Caco-2 (cell line): ENCODE measurements at regions not wholly inside any gene's neighbourhood (a gene's known extent, or its start where the extent isn't known, plus 50 kb on each side); places are given as distances from the start of the nearest gene placed in this dataset.

Experiments
- BruUV-seq: library from RNA; stranded (reverse); fragments of 400-500 nt; replicated peaks from 2 replicates; lab custom pipeline; 2021; lab: Mats Ljungman, UMichigan
- CTCF ChIA-PET: fragments of 300-600 bp; sonication (Branson Sonifier 250); formaldehyde crosslinking; loops from one replicate; lab custom pipeline; 2022; ENCODE audit warnings: antibody characterized with exemption; lab: Charles Lee
- POLR2A ChIA-PET: fragments of 300-600 bp; sonication (Branson Sonifier 250); formaldehyde crosslinking; loops from one replicate; lab custom pipeline; 2022; ENCODE audit warnings: antibody characterized with exemption; lab: Charles Lee
- DNase-seq, 2 experiments: peaks; one replicate each; pipeline versions ENCODE4 v3.0.0 to v3.0.0-alpha.2; 2020 to 2022
- H3K27me3 ChIP-seq: replicated peaks from 2 replicates; pipeline ENCODE4 v1.6.0; 2011; ENCODE audit warnings: low read length; ENCODE audit not compliant: control insufficient read depth, insufficient read depth
- H3K36me3 ChIP-seq: 2 replicates; pipeline ENCODE4 v1.5.1; 2011; ENCODE audit warnings: low read length; ENCODE audit not compliant: control insufficient read depth, insufficient read depth
- H3K4me1 ChIP-seq: fragments of 250-450 bp; sonication (Bioruptor Pico); 2 replicates; pipeline ENCODE4 v1.5.1; 2020; ENCODE audit warnings: mild to moderate bottlenecking
- H3K4me3 ChIP-seq: 2 replicates; pipeline ENCODE4 v1.5.1; 2011; ENCODE audit warnings: low read depth, mild to moderate bottlenecking, control low read depth, low read length
- H3K9me3 ChIP-seq: fragments of 250-450 bp; sonication (Bioruptor Pico); 2 replicates; pipeline ENCODE4 v1.5.1; 2020; ENCODE audit warnings: mild to moderate bottlenecking, moderate library complexity
- H3K27ac Mint-ChIP-seq: one replicate; pipeline ENCODE4 v1.8.0; 2022; ENCODE audit warnings: mixed read lengths; ENCODE audit not compliant: unreplicated experiment
- H3K27me3 Mint-ChIP-seq: one replicate; pipeline ENCODE4 v1.8.0; 2022; ENCODE audit warnings: mixed read lengths; ENCODE audit not compliant: insufficient read depth, unreplicated experiment
- H3K36me3 Mint-ChIP-seq: one replicate; pipeline ENCODE4 v1.8.0; 2022; ENCODE audit warnings: mild to moderate bottlenecking, mixed read lengths; ENCODE audit not compliant: insufficient read depth, unreplicated experiment
- H3K4me1 Mint-ChIP-seq: one replicate; pipeline ENCODE4 v1.8.0; 2022; ENCODE audit warnings: low read depth, mixed read lengths; ENCODE audit not compliant: unreplicated experiment
- H3K4me3 Mint-ChIP-seq: one replicate; pipeline ENCODE4 v1.8.0; 2022; ENCODE audit warnings: mild to moderate bottlenecking, moderate library complexity, mixed read lengths; ENCODE audit not compliant: unreplicated experiment
- H3K9me3 Mint-ChIP-seq: one replicate; pipeline ENCODE4 v1.8.0; 2022; ENCODE audit warnings: mixed read lengths; ENCODE audit not compliant: unreplicated experiment
- intact Hi-C: fragments of 100-400 bp; cut with micrococcal nuclease; formaldehyde crosslinking; loops from one replicate; pipeline ENCODE4 v1.10.0; 2022; ENCODE audit not compliant: unreplicated experiment
- TF ChIP-seq, protein P1 (sequence below), 2 experiments: fragments of 200-600 bp in 1 of 2; IDR thresholded peaks; 1 replicate in 1 of 2; 2 replicates in 1 of 2; pipeline versions ENCODE4 v1.5.1 to v1.8.0; 2011 to 2022; ENCODE audit warnings: antibody characterized with exemption in 1 of 2, control low read depth in 1 of 2, inconsistent platforms in 1 of 2, low read depth in 1 of 2, low read length in 1 of 2, mild to moderate bottlenecking in 1 of 2, moderate library complexity in 1 of 2; ENCODE audit not compliant: insufficient read depth in 1 of 2, severe bottlenecking in 1 of 2, unreplicated experiment in 1 of 2

DNA sequence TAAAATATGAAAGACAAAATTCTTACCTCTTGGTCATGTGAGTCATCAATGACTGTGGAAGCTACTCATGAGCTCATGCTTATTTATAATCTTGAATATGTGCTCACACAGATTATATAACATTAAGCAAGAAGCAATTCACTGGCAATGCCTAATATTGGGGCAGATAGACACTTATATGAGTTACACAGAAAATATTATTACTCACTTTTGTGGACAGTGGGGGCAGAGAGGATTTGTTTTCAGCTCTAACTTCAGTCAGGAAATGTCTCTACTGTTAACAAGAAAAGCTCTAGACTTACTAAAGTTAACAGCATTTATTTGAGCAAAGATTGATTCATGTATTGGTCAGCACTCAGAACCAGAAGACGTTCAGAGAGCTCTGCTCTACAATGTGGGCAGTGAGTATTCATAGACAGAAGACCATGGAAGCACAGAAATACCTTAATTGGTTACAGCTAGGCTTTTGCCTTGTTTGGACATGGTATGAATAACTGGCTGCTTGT lies 85.8 kb upstream of the AHI1 start:
- TF ChIP-seq, protein P1, sequence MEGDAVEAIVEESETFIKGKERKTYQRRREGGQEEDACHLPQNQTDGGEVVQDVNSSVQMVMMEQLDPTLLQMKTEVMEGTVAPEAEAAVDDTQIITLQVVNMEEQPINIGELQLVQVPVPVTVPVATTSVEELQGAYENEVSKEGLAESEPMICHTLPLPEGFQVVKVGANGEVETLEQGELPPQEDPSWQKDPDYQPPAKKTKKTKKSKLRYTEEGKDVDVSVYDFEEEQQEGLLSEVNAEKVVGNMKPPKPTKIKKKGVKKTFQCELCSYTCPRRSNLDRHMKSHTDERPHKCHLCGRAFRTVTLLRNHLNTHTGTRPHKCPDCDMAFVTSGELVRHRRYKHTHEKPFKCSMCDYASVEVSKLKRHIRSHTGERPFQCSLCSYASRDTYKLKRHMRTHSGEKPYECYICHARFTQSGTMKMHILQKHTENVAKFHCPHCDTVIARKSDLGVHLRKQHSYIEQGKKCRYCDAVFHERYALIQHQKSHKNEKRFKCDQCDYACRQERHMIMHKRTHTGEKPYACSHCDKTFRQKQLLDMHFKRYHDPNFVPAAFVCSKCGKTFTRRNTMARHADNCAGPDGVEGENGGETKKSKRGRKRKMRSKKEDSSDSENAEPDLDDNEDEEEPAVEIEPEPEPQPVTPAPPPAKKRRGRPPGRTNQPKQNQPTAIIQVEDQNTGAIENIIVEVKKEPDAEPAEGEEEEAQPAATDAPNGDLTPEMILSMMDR (IDR thresholded peaks at IDR 0.05; ENCODE audit: insufficient read depth in 1 of 2, low read depth in 1 of 2, low read length in 1 of 2, severe bottlenecking in 1 of 2, unreplicated experiment in 1 of 2): no peak
- H3K36me3 ChIP-seq: no peaks in the 10 kb centered on the region
- Mint-ChIP-seq H3K36me3 (no peaks in the 10 kb centered on the region), H3K27ac (no peak overlapping the region), H3K4me1 (no peaks in the 10 kb centered on the region), H3K9me3 (no peaks in the 10 kb centered on the region), H3K4me3 (no peak overlapping the region), H3K27me3 (peaks cover 6% of the 10 kb centered on the region)
- CTCF ChIA-PET: no interaction called here
- no peaks in the 10 kb centered on the region for H3K27me3 ChIP-seq
- H3K9me3 ChIP-seq: no peaks in the 10 kb centered on the region
- POLR2A ChIA-PET: no interaction called here
- H3K4me1 ChIP-seq: no peaks in the 10 kb centered on the region
- DNase-seq: no peak
- BruUV-seq: no TSS peak
- H3K4me3 ChIP-seq: no peak overlapping the region
- intact Hi-C loops: no loop called here

DNA sequence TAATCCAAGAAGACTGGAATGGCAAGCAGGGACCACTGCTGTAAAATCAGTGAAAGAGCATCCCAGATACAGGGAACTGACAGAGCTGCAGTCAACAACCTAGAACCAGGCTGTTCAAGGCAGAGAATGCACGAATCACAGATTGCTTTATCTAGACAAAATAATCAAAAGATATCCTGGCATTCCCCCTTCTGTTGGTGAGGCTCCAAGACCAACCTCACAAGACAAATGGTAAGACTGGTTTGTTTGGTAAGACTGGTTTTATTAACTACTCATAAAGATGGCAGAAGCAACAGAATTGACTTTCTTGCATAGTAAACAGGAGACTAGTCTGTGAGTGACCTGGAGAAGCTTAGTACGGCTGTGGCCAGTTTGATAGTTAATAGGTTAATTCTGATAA lies 88.8 kb upstream of the AHI1 start:
- no TSS peak for BruUV-seq
- Histone ChIP-seq H3K4me1 (no peaks in the 10 kb centered on the region), H3K9me3 (no peaks in the 10 kb centered on the region), H3K4me3 (no peak overlapping the region), H3K27me3 (no peaks in the 10 kb centered on the region), H3K36me3 (no peaks in the 10 kb centered on the region)
- DNase-seq: no peak
- no peak overlapping the region for H3K4me3 Mint-ChIP-seq
- H3K9me3 Mint-ChIP-seq: no peaks in the 10 kb centered on the region
- intact Hi-C loops: no loop called here
- no peaks in the 10 kb centered on the region for H3K4me1 Mint-ChIP-seq
- H3K27me3 Mint-ChIP-seq: peaks cover 3% of the 10 kb centered on the region
- TF ChIP-seq, protein P1 (IDR thresholded peaks at IDR 0.05; ENCODE audit: insufficient read depth in 1 of 2, low read depth in 1 of 2, low read length in 1 of 2, severe bottlenecking in 1 of 2, unreplicated experiment in 1 of 2): no peak
- no peaks in the 10 kb centered on the region for H3K36me3 Mint-ChIP-seq
- H3K27ac Mint-ChIP-seq: no peak overlapping the region
- POLR2A ChIA-PET: no interaction called here
- CTCF ChIA-PET: no interaction called here

DNA sequence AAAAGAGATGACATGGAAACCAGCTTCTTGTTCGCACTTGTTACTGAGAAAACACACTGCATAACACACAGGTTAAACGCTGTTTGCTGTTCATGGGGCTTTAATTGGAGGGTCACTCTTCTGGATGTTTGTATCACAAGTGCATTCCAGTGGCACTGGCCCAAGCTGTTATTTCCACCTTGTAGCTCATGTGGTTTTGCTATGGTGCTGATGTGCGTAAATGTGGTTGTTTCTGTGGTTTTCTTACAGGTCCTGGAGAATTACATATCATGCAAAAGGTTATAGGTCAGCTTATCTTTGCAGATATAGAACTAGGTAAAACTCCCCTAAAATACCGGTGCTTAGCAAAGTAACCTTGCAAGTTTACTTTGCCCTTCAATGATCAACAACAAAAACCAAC lies 89.3 kb upstream of the AHI1 start:
- H3K4me1 ChIP-seq: no peaks in the 10 kb centered on the region
- Mint-ChIP-seq H3K4me3 (no peak overlapping the region), H3K27ac (no peak overlapping the region), H3K27me3 (peaks cover 2% of the 10 kb centered on the region), H3K36me3 (no peaks in the 10 kb centered on the region), H3K9me3 (no peaks in the 10 kb centered on the region), H3K4me1 (no peaks in the 10 kb centered on the region)
- H3K4me3 ChIP-seq: no peak overlapping the region
- no peaks in the 10 kb centered on the region for H3K36me3 ChIP-seq
- no TSS peak for BruUV-seq
- ChIA-PET CTCF (no interaction called here), POLR2A (no interaction called here)
- intact Hi-C loops: no loop called here
- H3K9me3 ChIP-seq: no peaks in the 10 kb centered on the region
- no peaks in the 10 kb centered on the region for H3K27me3 ChIP-seq
- DNase-seq: no peak
- TF ChIP-seq, protein P1 (IDR thresholded peaks at IDR 0.05; ENCODE audit: insufficient read depth in 1 of 2, low read depth in 1 of 2, low read length in 1 of 2, severe bottlenecking in 1 of 2, unreplicated experiment in 1 of 2): no peak
